Jurkat, Clone E6-1 (cell line): ENCODE measurements at regions not wholly inside any gene's neighbourhood (a gene's known extent, or its start where the extent isn't known, plus 50 kb on each side); places are given as distances from the start of the nearest gene placed in this dataset.
"Not testable (repeated sequence)": the region's sequence is repeated elsewhere in the genome, so short reads cannot be mapped to it uniquely, and the experiment has no call there.

Experiments used
- DNase-seq: peaks from one replicate; pipeline ENCODE4 v3.0.0-alpha.2; 2011; ENCODE audit warnings: low read depth, low spot score
- H3K4me3 ChIP-seq: 2 replicates; pipeline ENCODE4 v1.5.1; 2011; ENCODE audit warnings: mild to moderate bottlenecking, low read length, control low read depth, moderate library complexity

- no peak overlapping the region for H3K4me3 ChIP-seq
- no peak for DNase-seq
These were observed 111.3 kb upstream of the PODXL start for GRCh38 chr7:131667699-131668098.

- H3K4me3 ChIP-seq = no peak overlapping the region
- no peak for DNase-seq
These were observed 108.6 kb upstream of the PODXL start for GRCh38 chr7:131665021-131665420.

GRCh38 chr7:131664570-131664969 is 108.1 kb upstream of the PODXL start:
- H3K4me3 ChIP-seq = no peak overlapping the region
- DNase-seq = no peak

- H3K4me3 ChIP-seq, DNase-seq: not testable (repeated sequence)
These were observed 106.0 kb upstream of the PODXL start for GRCh38 chr7:131662301-131662873.

- DNase-seq = no peak
- H3K4me3 ChIP-seq = no peak overlapping the region
These were observed 101.5 kb upstream of the PODXL start for GRCh38 chr7:131657881-131658280.

- no peak overlapping the region for H3K4me3 ChIP-seq
- DNase-seq = no peak
These were observed 100.7 kb upstream of the PODXL start for GRCh38 chr7:131656980-131657723.

GRCh38 chr7:131655866-131656265 is 99.4 kb upstream of the PODXL start:
- DNase-seq = no peak
- no peak overlapping the region for H3K4me3 ChIP-seq

- no peak for DNase-seq
- no peak overlapping the region for H3K4me3 ChIP-seq
These were observed 99.0 kb upstream of the PODXL start for GRCh38 chr7:131655447-131655846.

- DNase-seq = peak; percentile 51
- no peak overlapping the region for H3K4me3 ChIP-seq
These were observed 98.4 kb upstream of the PODXL start for GRCh38 chr7:131654668-131655326.

GRCh38 chr7:131654249-131654558 is 97.8 kb upstream of the PODXL start:
- no peak overlapping the region for H3K4me3 ChIP-seq

GRCh38 chr7:131653418-131654248 is 97.2 kb upstream of the PODXL start:
- no peak overlapping the region for H3K4me3 ChIP-seq

More at GRCh38 chr7:131654249-131654558, 97.8 kb upstream of the PODXL start:
- DNase-seq = no peak

GRCh38 chr7:131652934-131653333 is 96.5 kb upstream of the PODXL start:
- no peak for DNase-seq
- no peak overlapping the region for H3K4me3 ChIP-seq

More at GRCh38 chr7:131653418-131654248, 97.2 kb upstream of the PODXL start:
- DNase-seq = no peak

GRCh38 chr7:131652194-131652593 is 95.8 kb upstream of the PODXL start:
- H3K4me3 ChIP-seq = no peak overlapping the region
- no peak for DNase-seq

GRCh38 chr7:131649879-131650278 is 93.5 kb upstream of the PODXL start:
- H3K4me3 ChIP-seq = no peak overlapping the region
- DNase-seq = no peak

- no peak for DNase-seq
- no peak overlapping the region for H3K4me3 ChIP-seq
These were observed 92.6 kb upstream of the PODXL start for GRCh38 chr7:131649003-131649541.

- no peak overlapping the region for H3K4me3 ChIP-seq
These were observed 92.1 kb upstream of the PODXL start for GRCh38 chr7:131648491-131648890.

GRCh38 chr7:131646203-131646602 is 89.8 kb upstream of the PODXL start:
- H3K4me3 ChIP-seq = no peak overlapping the region
- DNase-seq = no peak

More at GRCh38 chr7:131648491-131648890, 92.1 kb upstream of the PODXL start:
- no peak for DNase-seq

GRCh38 chr7:131642429-131642828 is 86.0 kb upstream of the PODXL start:
- no peak for DNase-seq
- H3K4me3 ChIP-seq = no peak overlapping the region

- no peak for DNase-seq
These were observed 84.3 kb upstream of the PODXL start for GRCh38 chr7:131640686-131641085.

More at GRCh38 chr7:131640686-131641085, 84.3 kb upstream of the PODXL start:
- H3K4me3 ChIP-seq = no peak overlapping the region
